NK-92 treated with Interleukin-12 subunit alpha and Interleukin-12 subunit beta, amount 100 ng/mL, for 24 hours (cell line): ENCODE measurements at regions not wholly inside any gene's neighbourhood (a gene's known extent, or its start where the extent isn't known, plus 50 kb on each side); places are given as distances from the start of the nearest gene placed in this dataset.
"Not testable (repeated sequence)": the region's sequence is repeated elsewhere in the genome, so short reads cannot be mapped to it uniquely, and the experiment has no call there.

Experiments used
- DNase-seq: peaks from one replicate; lab custom pipeline; 2025; lab: John Stamatoyannopoulos, UW

GRCh38 chr2:22110244-22110651, 986.5 kb downstream of the TDRD15 start:
- no peak for DNase-seq

GRCh38 chr2:22124003-22124402, 1000.2 kb downstream of the TDRD15 start:
- DNase-seq, result no peak

GRCh38 chr2:22126106-22126505, 1002.3 kb downstream of the TDRD15 start:
- DNase-seq, result no peak

- DNase-seq, result no peak
Measured at GRCh38 chr2:22126978-22127377, 1003.2 kb downstream of the TDRD15 start.

GRCh38 chr2:22134421-22134820, 1010.7 kb downstream of the TDRD15 start:
- no peak for DNase-seq

- no peak for DNase-seq
Measured at GRCh38 chr2:22136446-22136845, 1012.7 kb downstream of the TDRD15 start.

GRCh38 chr2:22143840-22144239, 1020.1 kb downstream of the TDRD15 start:
- no peak for DNase-seq

GRCh38 chr2:22153931-22154613, 1030.3 kb downstream of the TDRD15 start:
- no peak for DNase-seq

- not testable (repeated sequence) for DNase-seq
Measured at GRCh38 chr2:22156661-22157060, 1032.9 kb downstream of the TDRD15 start.

- DNase-seq, result no peak
Measured at GRCh38 chr2:22167256-22167655, 1043.5 kb downstream of the TDRD15 start.

GRCh38 chr2:22175003-22175402, 1051.2 kb downstream of the TDRD15 start:
- no peak for DNase-seq

- DNase-seq, result no peak
Measured at GRCh38 chr2:22185251-22185650, 1061.5 kb downstream of the TDRD15 start.

- not testable (repeated sequence) for DNase-seq
Measured at GRCh38 chr2:22186261-22186828, 1062.6 kb downstream of the TDRD15 start.

GRCh38 chr2:22189893-22190480, 1066.2 kb downstream of the TDRD15 start:
- DNase-seq, result no peak

- no peak for DNase-seq
Measured at GRCh38 chr2:22194218-22194617, 1070.5 kb downstream of the TDRD15 start.

GRCh38 chr2:22196806-22197205, 1073.0 kb downstream of the TDRD15 start:
- DNase-seq, result no peak

GRCh38 chr2:22198381-22199283, 1074.9 kb downstream of the TDRD15 start:
- DNase-seq, result no peak

GRCh38 chr2:22199994-22200393, 1076.2 kb downstream of the TDRD15 start:
- DNase-seq, result no peak

GRCh38 chr2:22209545-22209944, 1085.8 kb downstream of the TDRD15 start:
- DNase-seq, result no peak

GRCh38 chr2:22213237-22213636, 1089.5 kb downstream of the TDRD15 start:
- DNase-seq, result no peak

- no peak for DNase-seq
Measured at GRCh38 chr2:22215517-22215916, 1091.7 kb downstream of the TDRD15 start.

- DNase-seq, result no peak
Measured at GRCh38 chr2:22217881-22218280, 1094.1 kb downstream of the TDRD15 start.

- no peak for DNase-seq
Measured at GRCh38 chr2:22221006-22221405, 1097.2 kb downstream of the TDRD15 start.
